NOMO-1 treated with DMSO at 0.1 percent for 48 hours (cell line): ENCODE measurements at regions not wholly inside any gene's neighbourhood (a gene's known extent, or its start where the extent isn't known, plus 50 kb on each side); places are given as distances from the start of the nearest gene placed in this dataset.
"Not testable (repeated sequence)": the region's sequence is repeated elsewhere in the genome, so short reads cannot be mapped to it uniquely, and the experiment has no call there.

Experiments
- DNase-seq: peaks from one replicate; lab custom pipeline; 2025; ENCODE audit not compliant: unreplicated experiment; lab: John Stamatoyannopoulos, UW

DNA sequence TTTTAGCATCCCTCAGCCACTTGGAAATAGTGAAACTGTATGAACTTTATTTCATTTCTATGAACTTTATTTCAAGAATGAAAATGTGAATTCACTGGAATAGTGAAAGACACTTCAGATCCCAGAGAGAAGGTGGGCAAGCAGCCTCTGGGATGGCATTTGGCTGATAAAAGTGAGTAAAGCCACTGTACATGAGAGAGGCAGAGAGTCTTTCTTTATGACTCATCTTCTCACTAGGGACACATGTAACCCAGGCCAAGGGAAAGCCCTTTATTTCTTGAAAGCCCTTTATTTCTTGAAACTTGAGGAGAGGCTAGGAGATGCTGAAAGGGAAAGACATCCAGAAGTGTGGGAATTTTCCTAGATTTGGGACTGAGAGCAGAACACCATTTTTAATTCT lies 148.9 kb upstream of the SMIM30 start:
- no peak for DNase-seq

GRCh38 chr7:113263749-113264148 lies 145.4 kb upstream of the SMIM30 start:
- DNase-seq = no peak

- DNase-seq = not testable (repeated sequence)
These were observed 144.9 kb upstream of the SMIM30 start for GRCh38 chr7:113263215-113263742.

- DNase-seq = no peak
These were observed 138.7 kb upstream of the SMIM30 start for GRCh38 chr7:113256883-113257531.

GRCh38 chr7:113247198-113247597 lies 128.8 kb upstream of the SMIM30 start:
- no peak for DNase-seq

DNA sequence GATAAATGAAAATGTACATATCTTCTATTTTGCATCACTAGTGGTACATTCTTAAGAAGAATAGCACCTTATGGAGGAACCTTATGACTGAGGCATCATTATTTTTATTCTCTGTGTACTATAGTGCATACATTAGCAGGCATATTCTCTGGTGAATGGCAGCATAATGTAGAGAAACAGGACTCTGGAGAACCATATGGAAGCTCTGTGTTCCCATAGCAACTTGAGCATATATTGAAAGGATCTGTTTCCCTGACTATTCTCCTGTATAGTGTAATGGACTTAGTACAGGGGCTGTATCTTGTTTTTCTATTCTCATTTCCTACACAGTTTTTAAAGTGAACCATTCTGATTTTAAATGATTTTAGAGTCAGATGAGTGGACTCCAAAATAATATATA lies 128.4 kb upstream of the SMIM30 start:
- no peak for DNase-seq

DNA sequence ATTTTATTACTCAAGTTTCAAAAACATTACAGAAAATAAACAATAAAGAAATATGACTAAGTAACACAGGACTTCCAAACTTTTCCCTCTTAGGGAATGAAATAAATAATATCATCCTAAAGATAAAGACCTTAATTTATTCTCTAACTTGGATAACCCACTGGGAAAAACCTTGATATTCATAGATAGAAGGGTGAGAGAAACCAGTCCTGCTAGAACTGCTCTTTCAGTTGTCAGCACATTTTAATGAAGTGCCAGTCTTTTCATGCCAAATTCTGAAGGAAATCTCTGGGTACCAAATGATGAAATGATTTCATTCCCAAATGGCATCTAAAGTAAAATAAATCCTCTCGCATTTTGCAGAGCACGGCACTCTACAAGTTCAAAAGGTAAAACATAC lies 114.5 kb upstream of the SMIM30 start:
- no peak for DNase-seq

DNA sequence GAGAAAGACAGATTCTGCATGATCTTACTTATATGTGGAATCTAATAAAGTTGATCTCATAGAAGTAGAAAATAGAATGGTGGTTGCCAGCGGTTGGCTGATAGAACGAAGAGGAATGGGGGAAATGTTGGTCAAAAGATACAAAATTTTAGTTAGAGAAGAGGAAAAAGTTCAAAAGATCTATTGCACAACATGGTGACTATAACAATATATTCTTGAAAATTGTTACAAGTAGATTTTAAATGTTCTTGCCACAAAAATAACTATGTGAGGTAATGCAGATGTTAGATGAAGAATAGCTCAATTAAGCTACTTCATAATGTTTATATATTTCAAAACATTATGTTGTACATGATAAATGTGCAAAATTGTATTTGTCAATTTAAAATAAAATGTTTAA lies 112.3 kb upstream of the SMIM30 start:
- no peak for DNase-seq

DNA sequence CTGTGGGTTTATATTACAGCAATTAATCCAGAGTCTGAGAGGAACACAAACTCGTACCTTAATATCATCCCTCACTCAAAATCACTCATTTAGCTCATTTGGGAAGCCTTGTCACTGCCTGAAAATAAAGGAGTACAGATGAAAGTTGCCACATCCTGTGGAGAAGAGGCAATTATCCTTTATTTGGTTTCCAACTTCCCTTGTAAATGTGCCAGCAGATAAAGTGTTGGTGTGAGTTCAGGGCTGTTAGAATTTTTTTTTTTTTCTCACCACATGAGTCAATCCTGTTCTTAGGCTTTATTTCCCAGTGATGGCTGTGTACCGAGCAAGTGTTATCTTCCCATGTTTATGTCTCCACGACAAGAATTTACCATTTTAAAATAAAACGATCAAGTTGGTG lies 99.0 kb upstream of the SMIM30 start:
- DNase-seq = peak; percentile 10

GRCh38 chr7:113216038-113216437 lies 97.7 kb upstream of the SMIM30 start:
- no peak for DNase-seq

DNA sequence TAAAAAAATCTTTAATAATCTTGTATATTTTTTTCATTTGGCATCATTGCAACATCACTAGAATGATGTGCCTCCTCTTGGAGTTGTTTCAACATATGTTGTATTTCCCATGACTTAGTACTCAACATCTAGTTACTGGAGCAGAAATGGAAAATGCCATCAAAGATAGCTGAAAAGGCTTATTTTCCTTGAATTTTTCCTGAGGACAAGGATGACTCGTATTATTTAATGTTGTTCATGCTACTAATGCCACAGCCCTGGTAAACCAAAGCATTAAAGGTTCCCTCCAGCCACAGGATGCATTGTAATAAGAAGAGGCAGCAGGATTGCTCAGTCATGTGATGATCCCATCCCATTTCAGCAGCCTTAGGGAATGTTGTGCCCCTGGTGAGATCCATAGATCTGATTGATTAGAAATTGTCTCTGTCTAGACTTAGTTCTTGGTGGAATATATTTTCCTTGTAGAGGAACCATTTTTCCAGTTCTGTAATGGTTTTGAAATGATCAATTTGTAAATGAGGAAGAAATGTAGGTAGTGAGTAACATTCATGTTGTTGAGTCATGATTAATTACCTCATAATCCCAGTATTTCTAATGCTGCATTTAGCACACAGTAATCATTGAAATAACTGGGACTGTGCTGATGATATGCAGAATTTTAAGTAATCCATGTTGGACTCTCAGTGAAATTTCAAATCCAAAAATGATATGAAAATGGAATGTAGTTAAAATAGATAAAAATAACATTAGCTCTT lies 91.3 kb upstream of the SMIM30 start:
- DNase-seq = no peak

DNA sequence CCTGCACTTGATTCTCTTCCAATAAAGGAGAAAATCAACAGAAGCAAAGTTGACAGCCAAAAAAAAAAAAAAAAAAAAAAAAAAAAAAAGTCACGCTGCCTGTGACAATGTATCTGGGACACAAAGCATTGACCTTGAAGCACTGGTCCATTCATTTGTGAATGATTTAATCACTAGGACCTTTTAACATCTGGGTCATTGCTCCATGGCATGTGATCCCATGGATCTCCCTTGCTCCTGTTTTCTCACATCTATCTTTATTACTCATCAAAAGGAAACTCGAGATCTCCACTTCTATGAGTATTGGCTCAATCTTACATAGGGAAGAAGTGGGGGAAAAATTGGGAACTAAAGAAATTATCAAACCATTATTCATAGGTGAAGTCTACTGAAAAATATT lies 89.6 kb upstream of the SMIM30 start:
- no peak for DNase-seq

DNA sequence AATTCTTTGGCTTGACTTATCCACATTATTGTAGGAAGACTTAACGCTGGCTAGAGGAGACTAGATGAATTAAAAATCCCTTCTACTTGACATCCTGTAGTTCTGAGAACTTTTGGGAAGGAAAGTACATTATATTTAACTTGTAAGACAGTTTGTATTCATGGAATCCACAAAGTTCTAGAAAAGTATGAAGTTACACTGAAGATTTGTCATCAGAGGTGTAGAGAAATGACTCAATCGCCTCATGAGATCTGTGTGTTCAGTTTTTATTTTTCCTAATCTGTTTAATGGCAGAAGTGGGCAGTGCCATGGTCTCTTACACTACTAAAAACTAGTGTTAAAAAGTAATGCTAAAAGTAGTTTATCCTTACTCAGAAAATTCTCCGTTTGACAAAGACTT lies 89.1 kb upstream of the SMIM30 start:
- no peak for DNase-seq

DNA sequence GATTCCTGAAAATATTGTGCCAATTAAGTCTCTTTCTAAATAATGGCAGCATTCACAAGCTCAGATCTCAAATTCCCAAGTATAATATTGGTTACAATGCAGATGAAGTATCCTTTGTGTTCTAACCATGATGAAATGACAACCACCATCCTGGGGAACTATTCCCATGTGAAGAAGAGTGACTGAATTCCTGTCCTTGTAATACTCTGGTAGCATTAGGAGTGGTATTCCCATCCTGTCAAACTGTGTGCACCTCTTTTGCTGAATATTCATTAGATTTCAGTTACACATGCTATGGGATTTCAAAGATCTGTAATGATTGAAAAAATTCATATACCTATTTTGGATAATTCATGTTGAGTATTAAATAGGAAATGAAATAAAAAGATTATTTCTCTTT lies 86.1 kb upstream of the SMIM30 start:
- DNase-seq = no peak

DNA sequence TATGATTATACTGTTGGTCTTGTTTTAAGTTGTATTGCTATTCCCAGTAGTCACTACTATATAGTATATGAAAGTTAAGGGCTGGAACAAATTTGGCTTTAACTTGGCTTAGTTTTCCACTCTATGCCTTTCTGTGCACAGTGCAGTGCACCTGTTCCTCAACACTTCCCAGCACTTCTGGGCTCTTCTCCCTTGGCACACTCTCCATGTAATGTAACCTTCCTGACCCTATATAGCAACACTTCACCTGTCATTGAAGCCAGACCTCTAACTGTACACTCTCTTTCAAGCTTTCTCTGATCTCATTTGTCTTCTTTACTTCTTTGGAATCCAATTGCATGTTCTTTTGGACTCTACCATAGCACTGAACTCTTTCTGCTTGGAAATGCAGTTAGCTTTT lies 83.9 kb upstream of the SMIM30 start:
- no peak for DNase-seq

- no peak for DNase-seq
These were observed 81.9 kb upstream of the SMIM30 start for GRCh38 chr7:113200281-113200680.

GRCh38 chr7:113199841-113200240 lies 81.5 kb upstream of the SMIM30 start:
- no peak for DNase-seq

DNA sequence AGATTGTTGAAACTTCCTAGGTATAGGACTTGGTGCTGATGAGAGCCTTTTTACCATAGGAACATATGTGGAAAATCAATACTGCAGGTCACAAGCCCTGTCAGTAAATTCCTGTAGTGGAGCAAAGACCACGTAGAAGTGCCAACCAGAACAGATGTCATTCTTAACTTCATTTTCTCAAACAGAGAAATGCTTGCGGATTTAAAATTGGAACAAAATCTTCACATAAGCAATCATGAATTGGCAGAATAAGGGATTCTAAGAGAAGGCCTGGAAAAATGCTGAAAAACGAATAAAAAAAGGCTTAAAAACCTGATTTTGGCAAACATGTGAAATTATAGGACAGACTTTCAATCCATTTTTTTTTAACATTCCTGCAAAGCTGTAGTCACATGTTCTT lies 80.8 kb upstream of the SMIM30 start:
- DNase-seq = no peak

DNA sequence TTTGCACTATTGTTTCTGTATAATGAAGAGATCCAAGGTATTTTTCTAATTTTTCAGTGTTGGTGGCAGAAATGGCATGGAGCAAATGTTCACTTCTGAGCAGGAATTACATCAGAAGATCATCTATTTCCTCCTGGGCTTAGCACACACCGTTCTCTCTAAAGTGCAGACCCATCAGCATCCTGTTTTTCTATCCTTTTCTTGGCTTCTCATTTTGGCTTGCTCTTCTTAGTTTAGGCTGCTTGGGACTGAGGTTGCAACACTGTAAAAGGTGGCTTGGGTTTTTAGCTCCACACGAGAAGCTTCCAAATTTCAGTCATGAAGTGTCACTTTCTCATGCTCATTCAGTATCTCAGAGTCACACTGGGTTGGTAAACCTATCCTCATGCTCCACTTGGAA lies 79.9 kb upstream of the SMIM30 start:
- no peak for DNase-seq

DNA sequence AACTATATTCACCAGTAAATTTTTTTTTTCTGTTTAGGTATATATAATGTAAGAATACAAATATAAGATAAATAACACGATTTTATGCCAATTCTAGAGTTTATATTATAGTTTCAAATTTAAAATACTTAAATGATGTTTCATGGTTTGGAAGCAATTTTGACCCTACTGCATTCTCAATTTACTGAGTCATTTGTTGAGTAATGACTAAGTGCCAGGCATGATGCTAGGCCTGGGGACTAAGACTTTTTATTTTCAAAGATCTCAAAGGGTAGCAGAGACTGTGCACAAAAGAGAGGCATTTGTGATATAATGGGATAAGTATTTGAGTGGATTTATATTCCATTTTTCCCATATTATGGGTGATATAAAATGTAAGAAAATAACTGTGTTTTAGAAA lies 78.9 kb upstream of the SMIM30 start:
- DNase-seq = no peak

DNA sequence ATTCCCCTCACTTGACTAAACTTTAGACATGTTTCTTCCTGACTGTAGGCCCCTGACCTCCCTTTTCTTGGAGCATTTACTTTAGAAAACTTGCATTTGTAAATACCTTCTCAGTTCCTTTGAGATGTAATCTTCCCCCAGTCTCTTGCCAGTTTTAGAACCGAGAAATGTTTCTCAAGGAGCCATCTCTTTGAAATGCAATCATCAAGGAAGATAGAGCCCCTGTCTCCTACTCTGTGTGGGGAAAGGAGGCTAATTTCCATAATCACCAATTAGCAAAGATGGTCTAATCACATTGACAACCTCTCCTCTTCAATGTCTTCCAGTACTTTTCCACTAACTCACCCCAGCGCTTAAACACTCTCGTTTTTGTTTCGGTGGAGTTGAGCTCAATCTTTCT lies 70.0 kb upstream of the SMIM30 start:
- DNase-seq = no peak

DNA sequence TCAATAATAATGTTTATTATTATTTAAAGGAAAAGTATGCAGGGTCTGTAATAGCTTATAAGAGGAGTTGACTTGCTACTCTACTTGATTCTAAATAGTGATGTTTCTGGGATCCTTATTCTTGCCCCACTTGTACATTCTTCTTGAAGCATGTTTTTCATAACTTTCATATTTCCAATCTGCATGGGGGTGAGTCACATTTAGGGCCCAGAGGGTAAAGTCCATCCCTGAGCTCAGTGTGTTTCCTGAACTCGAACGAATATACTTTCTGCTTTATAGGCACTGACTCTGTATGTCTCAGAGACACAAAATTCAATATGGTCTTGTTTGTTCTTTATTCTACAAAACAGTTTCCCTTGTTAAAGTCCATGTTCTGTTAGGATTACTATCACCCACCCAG lies 61.0 kb upstream of the SMIM30 start:
- DNase-seq = no peak

DNA sequence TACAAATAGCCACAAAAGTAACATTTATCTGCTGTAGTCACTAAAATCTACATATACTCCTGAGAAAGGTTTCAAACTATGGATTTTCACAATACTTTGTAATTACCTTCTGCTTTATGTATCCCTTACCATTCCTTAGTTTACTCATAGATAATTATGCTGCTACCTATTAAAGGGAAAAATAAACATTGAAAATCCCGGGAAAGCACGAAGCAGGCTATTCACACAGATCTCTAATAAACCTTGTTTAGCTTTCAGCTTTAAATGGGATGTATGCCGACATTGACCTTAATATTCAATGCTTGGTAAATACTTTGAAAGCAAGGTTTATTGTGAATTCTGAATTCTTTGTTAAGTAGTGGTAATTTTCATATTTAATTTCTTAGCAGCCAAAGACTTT lies 58.5 kb upstream of the SMIM30 start:
- DNase-seq = no peak
